ENCODE measurements at regions not wholly inside any gene's neighbourhood (a gene's known extent, or its start where the extent isn't known, plus 50 kb on each side); places are given as distances from the start of the nearest gene placed in this dataset.

DNA sequence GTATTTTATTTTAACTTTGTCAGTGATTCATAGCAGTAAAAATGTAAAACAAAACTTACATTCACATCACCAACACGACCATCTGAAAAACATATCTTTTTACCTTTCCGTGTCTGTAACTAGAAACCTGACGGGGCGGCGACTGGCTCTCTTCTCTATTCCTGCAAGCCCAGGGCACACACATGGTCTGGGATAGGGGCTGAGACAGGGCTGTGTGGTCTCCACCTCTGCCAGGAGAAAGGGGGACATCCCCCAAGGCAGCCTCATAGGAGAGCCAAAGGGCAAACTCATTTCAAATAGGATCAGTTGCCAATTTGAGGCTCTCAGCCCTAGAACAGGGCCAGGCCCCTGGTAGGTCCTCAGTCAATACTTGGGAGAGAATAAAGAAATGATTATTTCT, 359.4 kb downstream of the TCERG1L start:
- TF ChIP-seq, protein P1, sequence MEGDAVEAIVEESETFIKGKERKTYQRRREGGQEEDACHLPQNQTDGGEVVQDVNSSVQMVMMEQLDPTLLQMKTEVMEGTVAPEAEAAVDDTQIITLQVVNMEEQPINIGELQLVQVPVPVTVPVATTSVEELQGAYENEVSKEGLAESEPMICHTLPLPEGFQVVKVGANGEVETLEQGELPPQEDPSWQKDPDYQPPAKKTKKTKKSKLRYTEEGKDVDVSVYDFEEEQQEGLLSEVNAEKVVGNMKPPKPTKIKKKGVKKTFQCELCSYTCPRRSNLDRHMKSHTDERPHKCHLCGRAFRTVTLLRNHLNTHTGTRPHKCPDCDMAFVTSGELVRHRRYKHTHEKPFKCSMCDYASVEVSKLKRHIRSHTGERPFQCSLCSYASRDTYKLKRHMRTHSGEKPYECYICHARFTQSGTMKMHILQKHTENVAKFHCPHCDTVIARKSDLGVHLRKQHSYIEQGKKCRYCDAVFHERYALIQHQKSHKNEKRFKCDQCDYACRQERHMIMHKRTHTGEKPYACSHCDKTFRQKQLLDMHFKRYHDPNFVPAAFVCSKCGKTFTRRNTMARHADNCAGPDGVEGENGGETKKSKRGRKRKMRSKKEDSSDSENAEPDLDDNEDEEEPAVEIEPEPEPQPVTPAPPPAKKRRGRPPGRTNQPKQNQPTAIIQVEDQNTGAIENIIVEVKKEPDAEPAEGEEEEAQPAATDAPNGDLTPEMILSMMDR (conservative IDR thresholded peaks at IDR 0.05): no peak
- no peak for TF ChIP-seq ZFX (IDR thresholded peaks at IDR 0.05)
